ENCODE measurements at regions not wholly inside any gene's neighbourhood (a gene's known extent, or its start where the extent isn't known, plus 50 kb on each side); places are given as distances from the start of the nearest gene placed in this dataset.

DNA sequence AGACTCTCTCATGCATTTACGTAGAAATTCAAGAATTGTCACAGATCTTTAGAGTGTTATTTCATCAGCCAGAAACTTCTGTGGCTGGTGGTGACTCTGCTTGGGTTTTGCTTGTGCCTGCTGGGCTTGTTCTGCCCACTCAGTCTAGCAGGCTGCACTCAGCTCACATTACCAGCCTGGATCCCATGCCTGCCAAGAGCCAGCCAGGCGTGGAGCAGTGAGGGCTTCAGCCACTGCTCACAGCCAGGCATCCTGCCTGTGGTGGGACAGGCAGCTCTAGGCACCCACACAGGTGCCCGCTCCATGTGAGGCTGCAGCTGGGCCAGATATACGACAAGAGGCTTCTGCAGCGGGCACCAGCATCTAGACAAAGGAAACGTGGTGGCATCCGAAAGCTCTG is 1213.3 kb upstream of the RAG2 start:
- DNase-seq = no peak

DNA sequence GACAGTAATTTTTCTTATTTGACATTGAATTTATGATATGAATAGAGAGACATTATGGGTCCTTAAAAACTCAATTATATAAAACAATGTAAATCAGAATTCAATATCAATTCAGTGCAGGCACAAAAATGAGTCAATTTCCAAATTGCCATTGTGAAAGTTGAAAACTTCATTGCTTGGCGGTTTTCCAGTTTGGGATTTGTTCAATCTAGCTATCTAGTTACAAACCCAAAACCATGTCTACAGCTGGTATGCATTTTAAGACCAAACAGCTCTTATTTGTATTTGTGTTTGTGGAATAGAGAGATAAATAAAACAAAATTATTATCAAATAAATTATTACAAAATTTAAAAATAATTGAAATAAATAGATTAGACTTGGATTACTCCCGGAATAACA is 1206.6 kb upstream of the RAG2 start:
- no peak for DNase-seq

DNA sequence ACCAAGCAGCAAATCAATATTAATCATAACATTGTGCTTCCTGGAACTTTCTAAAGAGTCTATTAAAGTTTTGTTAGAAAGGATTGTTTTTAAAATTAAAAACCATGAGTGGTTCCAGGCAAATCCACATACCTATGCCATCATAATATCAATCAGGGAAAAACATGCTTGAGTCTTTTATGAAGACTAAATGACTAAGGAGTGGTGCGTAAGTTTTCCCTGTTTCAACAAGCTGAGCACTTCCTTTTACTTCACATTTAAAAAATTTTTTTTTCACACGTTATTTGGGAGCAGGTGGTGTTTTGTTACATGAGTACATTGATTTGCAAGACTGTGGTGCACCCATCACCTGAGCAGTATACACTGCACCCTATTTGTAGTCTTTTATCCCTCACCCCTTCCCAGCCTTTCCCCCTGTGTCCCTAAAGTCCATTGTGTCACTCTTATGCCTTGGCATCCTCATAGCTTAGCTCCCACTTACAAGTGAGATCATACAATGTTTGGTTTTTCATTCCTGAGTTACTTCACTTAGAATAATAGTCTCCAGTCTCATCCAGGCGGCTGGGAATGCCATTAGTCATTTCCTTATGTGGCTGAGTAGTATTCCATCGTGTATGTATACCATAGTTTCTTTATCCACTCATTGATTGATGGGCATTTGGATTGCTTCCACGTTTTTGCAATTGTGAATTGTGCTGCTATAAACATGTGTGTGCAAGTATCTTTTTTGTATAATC is 1190.3 kb upstream of the RAG2 start:
- DNase-seq = no peak

DNA sequence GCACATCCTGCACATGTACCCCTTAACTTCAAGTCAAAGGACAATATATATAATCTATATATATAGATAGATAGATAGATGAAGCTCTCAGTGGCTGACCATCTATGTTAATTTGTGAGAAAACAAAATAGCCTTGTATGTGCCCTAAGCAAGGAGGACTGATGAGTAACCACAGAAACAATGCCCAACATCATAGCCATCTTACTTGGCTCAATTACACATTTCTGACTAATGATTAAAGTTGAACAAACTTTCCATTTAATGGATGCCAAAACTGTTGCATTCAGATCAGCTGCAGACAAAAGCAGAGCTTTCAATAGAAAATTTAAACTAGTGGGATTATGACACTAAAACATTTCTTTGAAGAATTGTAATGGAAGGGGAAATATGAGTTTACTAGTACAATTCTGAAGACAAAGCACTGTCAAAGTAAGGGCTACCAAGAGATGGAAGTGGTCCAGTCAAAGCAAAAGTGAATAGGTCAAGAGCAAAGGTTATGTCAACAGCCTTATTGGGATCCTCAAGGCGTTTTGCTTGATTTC is 1188.2 kb upstream of the RAG2 start:
- no peak for DNase-seq

DNA sequence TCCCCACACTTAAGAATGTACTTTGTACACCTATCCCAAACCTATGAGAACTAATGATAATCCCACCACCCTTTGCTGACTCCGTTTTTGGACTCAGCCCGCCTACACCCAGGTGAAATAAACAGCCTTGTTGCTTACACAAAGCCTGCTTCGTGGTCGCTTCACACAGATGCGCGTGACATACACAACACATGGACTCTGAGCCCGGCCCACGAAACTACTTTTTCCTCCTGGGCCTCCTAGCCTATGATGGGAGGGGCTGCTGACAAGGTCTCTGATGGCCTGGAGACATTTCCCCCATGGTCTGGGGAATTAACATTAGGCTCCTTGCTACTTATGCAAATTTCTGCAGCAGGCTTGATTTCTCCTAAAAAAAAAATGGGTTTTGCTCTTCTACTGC is 1176.4 kb upstream of the RAG2 start:
- DNase-seq = no peak

DNA sequence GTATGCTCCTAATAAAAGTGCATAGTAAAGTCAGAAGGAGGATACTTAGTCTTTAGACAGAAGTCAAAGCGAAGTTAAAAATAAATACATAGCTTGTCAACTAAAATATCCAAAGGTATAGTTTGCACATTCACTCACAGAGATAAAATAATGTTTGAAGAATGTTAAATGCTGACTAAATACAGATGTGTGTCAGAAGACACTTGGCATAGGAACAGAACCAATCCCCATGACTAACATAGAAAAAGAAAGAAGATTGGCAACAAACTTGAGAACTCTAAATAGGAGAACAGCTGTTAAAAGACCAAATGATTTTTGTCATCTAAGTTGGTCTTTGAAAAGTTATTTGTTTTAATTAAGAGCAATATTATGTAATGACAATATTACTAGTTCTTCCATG is 1172.1 kb upstream of the RAG2 start:
- no peak for DNase-seq

DNA sequence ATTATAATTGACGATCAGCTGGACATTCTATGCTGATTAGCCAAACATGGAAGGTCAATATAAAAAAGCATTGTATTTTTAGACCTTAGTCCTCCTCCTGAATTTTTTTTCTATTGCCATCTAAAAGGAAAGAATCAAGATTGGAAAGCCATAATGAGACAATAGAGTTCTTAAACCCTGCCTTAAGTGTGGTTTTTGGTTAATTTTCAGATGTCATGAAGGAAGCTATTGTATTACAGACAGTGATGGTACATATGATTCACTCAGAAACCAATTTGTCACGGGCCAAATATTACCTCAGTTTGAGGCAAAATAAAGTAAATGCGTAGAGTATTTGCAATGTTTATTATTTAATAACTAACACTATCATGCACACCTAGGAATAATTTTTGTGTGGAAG is 1164.0 kb upstream of the RAG2 start:
- DNase-seq = no peak

DNA sequence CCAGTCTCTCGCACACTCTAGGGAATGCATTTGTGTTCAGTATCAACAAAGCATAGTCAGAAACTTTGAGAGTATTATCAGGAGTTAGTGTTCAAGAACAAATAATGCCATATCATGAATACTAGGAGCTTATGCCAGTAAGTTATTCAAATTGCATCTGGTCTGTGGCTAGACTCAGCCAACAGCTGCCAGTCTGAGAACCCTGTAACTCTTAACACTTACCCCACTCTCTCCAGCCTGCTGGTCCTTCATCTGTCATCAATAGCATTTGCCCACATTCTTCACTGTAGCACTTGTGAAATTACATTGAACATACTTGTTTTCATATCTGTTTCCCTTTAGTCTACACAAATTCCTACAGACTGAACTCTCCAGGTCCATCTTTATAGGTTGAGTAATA is 1157.5 kb upstream of the RAG2 start:
- no peak for DNase-seq

DNA sequence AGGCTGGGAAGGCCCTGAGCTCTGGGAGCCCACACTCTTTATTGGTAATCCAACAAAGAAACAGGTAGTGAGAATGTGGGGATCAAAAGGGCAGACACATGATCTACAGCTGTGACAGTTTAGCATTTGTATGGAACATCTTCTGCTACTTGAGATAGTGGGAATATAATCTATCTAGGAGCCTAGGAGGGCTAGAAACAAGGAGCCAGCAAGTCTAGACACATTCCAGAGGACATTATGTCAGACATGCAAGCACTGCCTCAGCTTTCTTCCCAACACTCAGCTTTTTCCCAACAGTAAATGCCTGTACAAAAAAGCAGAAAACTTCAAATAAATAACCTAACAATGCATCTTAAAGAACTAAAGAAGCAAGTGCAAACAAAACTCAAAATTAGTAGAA is 1150.6 kb upstream of the RAG2 start:
- DNase-seq = no peak

DNA sequence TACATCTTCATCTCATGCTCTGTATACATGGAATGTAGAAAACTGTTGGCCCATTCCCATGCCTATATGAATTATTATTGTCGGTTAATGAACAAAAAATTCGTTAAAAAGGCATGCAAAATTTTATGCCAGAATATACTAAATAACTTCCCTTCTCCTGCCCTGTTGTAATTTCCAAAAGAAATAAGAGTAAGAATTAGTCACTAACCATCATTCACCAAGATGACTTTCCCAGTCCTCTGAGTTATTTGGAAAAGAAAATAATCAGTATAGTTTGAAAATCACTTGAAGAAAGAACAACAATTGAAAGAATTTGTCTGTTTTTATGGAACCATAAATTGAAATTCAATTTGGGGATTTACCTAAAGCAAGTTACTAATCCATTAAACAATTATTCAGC is 1149.1 kb upstream of the RAG2 start:
- DNase-seq = no peak

DNA sequence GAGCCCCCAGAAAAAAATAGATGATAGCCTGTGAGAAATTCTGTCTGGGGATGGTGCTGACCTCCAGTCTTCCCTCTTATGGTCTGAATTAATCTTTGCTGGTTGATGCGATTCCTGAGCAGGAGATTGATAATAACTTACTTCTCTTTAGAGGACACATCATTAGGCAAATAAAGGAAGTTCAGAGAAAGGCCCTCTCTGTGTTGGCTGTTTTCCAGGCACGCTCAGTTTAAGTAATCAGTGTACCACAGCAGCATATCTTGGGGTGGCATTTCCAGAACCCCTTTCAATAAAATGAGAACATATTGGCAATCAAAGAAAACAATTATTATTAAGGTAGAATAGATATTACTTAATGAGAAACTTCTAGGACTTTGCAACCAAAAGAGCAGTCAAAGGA is 1129.3 kb upstream of the RAG2 start:
- no peak for DNase-seq

DNA sequence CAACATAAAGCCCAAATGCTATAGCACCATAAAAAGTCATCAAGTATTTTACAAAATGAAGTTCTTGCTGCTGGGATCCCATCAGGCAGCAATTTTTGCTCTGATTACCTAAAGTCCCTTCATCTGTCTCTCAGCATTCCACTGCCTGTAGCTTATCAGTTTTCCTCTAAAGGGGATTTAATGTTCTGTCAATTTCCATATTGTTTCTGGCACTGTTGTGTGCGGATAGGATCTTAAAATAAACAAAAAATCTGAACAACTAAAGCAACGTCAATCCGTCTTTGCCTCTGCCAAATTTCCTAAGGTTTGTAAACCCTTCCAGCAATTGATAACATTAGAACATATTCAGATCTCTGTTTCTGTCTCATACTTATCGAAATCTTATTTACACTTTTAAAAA is 1126.3 kb upstream of the RAG2 start:
- DNase-seq = no peak

DNA sequence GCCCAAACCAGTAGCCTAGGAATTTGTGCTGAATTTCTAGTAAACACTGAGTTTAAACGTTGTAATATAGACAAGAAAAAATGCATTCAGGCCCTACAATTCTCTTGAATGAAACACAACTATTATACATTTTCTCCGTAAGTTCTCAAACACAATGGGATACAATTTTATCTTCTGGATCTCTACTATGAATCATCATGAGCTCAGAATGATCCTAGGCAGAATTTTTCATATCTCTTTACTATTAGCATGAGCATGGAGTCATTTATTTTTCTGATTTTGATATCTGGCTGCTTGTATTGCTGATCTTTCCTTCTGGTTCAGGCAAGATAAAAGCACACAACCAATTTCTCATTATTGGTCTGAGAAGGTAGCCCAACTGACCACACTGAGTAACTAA is 1123.4 kb upstream of the RAG2 start:
- no peak for DNase-seq

DNA sequence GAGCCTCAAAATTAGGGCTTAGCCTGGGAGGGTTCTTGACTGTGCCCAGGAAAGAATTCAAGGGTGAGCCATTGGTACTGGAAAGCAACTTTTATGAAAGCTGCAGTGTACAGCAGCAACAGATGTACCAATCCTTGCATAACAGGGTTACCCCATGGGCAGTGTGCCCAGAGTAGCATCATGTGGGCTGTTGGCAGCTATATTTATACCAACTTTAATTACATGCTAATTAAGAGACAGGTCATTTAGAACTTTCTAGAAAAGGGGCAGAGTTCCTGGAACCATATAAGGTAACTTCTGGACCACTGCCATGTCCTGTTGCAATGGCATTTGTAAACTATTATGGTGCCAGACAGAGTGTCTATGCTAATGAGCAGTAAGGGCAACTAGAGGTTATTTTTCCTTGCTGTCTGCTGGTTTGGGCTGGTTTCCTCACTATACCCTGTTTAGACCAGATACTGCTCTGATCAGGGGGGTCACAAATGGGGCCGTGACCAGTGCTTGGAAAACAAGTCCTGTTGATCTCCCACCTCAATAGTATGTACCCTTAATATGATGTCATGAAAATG is 1120.5 kb upstream of the RAG2 start:
- peak in 2 of 58 donors; percentile 2 for DNase-seq

DNA sequence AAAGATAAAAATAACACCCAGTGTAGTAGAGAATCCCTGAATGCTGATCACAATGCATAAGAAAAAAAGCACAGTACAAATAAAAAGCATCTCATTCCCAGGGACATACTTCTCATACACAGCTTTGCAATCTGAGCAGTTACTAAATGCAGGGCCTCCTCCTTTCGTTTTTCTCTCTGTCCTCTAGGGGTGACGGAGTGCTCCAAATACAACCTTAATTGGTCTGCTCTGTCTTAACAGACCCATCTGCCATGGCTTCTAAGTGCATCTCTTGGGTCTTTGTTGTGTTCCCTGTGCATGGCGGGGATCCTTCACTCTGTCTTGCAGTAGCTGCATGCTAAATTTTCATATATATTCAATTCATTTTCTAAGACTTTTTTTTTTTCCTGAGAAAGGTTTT is 1114.2 kb upstream of the RAG2 start:
- no peak for DNase-seq

DNA sequence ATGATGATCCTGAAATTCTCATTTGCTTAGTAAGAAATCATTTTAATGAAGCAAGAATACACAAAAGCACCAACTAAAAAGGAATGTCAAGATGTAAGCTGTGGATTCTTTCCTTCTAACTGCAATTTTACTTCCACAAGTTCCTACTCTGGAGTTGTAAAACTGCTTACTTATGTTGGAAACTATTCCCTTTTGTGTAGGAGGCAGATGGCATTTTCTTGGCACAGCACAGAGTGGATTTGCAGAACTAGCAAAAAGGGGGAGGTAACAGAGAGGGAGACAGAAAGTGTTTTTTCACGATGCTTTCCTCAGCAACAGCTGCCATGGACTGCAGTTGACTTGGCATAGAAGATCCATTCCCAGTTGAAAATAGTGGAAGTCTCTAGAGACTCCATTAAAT is 1112.0 kb upstream of the RAG2 start:
- peak in 11 of 58 donors; percentile 2 to 40 (median 11) for DNase-seq

DNA sequence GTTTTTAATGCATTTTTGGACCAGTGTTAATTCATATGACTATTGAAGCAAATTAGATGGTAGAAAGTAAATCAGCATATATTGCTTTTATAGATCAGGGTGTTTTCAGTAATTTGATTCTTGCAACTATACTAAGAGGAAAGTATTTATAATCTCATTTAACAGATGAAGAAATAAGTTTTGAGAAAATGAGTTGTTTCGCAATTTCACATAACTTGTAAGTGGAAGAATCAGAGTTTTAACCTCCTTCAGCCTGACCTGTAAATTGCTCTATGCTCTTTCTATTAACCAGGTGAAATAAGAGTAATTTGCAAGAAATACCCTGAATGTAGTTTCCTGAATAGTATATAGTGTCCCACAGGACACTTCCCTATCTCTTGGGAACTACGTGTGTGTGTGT is 1106.8 kb upstream of the RAG2 start:
- DNase-seq = no peak

DNA sequence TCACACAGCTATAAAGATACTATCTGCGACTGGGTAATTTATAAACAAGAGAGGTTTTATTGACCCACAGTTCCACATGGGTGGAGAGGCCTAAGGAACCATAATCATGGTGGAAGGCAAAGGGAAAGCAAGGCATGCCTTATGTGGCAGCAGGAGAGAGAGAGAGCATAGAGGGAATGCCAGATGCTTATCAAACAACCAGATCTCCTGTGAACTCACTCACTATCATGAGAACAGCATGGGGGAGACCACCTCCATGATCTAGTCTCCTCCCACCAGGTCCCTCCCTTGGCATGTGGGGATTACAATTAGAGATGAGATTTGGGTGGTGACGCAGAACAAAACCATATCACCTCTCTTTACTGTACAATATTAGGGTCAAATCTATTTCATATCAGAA is 1101.6 kb upstream of the RAG2 start:
- no peak for DNase-seq

DNA sequence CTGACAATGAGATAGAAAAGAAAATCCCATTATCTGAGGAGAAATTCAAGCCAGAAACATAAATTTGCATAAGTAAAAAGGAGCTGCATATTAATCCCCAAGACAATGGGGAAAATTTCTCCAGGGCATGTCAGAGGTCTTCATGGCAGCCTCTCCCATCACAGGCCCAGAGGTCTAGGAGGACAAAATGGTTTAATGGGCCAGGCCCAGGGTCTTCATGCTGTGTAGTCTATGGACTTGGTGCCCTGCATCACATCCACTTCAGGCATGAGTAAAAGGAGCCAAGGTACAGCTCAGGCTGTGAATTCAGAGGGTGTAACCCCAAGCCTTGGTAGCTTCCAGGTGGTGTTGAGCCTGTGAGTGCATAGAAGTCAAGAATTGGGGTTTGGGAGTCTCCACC is 1097.2 kb upstream of the RAG2 start:
- DNase-seq = no peak

DNA sequence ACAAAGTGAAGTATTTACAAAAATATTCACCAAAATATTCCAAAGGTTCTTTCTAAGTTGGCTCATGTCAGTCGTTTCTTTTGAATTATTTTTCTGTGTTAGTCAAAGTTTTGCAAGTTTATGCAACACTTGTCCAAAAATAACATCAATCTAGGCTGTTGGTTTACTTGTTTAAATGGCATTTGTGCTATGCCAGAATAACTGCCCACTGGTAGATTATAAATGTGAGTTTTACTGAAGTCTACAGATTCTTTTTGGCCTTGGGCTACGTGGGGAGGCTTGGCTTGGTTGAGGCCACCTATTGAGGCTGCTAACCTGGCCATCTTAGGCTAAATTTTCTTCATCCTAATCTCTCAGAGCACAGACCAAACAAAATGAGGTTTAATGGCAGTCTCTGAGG is 1091.9 kb upstream of the RAG2 start:
- DNase-seq = no peak

DNA sequence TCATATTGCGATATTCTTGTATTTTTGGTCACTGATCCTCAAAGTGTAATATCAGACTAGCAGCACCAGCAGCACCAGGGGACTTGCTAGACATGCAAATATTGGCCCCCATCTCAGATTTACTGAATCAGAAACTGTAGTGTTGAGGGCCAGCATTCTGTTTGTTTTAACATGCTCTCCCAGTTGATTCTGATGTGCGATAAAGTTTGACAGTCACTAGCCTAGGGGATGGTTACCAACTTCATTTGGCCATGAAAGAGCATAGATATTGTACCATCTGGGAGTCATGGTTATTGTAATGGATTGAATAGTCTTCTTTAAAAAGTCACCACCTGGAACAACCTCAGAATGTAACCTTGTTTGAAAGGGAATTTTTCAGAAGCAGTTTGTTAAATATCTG is 1090.4 kb upstream of the RAG2 start:
- no peak for DNase-seq

DNA sequence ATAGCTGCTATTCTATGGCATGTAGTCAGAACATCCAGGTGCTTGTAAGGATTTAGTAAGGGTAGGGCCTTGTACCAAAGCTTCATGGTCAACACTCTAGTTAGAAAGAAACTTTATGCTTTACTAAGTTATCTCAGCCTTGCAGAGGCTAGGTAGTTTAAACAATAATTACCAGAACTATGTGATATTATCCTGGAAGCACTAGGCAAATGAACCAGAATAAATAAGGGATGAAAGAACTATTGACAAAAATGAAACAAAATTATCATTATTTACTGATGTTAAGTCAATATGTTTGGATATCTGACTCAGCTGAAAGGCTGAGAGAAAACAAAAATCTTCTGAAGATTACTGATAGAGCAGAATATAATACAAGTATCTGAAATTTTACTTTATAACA is 1089.1 kb upstream of the RAG2 start:
- no peak for DNase-seq

DNA sequence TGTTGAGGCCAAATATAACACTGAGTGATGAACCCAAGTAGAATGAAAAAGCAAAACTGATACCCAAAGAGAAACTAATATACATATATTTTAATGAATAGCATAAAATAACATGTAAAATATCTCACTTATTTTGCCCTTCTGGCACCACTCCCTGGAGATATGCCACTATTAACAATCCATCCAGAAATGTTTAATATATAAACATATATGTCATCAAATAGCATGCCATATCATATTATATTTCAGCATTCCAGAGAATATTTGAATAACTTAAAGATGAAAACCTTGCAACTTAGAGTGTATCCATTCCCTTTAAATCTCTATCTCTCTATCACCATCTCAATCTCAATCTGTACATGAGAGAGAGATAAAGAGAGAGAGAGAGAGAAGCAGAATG is 1073.3 kb upstream of the RAG2 start:
- no peak for DNase-seq

DNA sequence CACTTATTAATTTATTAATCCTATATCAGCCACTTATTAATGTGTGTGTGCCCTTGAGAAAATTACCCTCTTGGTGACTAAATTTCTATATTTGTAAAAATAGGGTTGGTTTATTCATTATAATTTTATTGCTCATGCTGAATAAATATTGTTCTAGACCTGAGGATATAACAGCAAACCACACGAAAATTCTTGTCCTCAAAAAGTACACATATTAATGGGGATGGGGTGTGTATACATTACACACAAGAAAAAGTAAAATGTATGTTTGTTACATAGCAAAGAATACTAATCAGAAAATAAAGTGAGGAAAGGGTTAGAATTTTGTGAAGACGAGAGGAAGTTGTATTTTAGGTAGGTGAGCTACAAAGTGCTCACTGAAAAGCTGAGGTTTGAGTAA is 1068.9 kb upstream of the RAG2 start:
- DNase-seq = no peak

Measured in anterior cingulate cortex (tissue), 58 donors.